Gastrocnemius medialis (tissue), 4 donors: ENCODE measurements at regions not wholly inside any gene's neighbourhood (a gene's known extent, or its start where the extent isn't known, plus 50 kb on each side); places are given as distances from the start of the nearest gene placed in this dataset.

Experiments
- POLR2A ChIP-seq, 2 donors: fragments of 450-650 bp; IDR thresholded peaks; one replicate each; pipeline ENCODE4 v1.6.1; 2017; ENCODE audit warnings: antibody characterized with exemption in 2 of 2, mild to moderate bottlenecking in 2 of 2, moderate library complexity in 2 of 2
- TF ChIP-seq, protein P1 (sequence below), 5 experiments: fragments of 450-650 bp in 3 of 5; fragments of 200-600 bp in 2 of 5; sonication (generic) in 2 of 5; IDR thresholded peaks in 4 of 5; conservative IDR thresholded peaks in 1 of 5; 1 replicate in 4 of 5; 2 replicates in 1 of 5; pipeline ENCODE4 v1.5.1; 2016 to 2019; ENCODE audit warnings: antibody characterized with exemption in 5 of 5, mild to moderate bottlenecking in 3 of 5, moderate library complexity in 3 of 5

DNA sequence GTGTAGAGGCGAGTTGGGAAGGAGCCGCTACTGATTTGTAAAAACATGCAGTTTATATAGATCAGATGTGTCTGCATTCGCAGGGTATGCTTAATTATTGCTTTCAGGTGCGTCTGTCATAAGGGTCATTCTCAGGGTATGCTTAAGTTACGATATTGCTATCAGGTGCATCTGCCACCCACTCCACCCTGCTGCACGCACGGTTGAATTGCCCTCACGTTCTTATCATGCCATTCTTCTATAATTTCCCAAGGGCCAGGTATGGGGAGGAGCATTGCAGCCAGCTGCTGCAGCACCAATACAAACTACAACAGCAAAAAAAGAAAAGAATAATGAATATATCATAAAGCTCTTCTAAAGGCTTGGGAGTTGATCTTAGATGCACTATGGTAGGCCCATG is 230.0 kb downstream of the KBTBD8 start:
- TF ChIP-seq, protein P1, sequence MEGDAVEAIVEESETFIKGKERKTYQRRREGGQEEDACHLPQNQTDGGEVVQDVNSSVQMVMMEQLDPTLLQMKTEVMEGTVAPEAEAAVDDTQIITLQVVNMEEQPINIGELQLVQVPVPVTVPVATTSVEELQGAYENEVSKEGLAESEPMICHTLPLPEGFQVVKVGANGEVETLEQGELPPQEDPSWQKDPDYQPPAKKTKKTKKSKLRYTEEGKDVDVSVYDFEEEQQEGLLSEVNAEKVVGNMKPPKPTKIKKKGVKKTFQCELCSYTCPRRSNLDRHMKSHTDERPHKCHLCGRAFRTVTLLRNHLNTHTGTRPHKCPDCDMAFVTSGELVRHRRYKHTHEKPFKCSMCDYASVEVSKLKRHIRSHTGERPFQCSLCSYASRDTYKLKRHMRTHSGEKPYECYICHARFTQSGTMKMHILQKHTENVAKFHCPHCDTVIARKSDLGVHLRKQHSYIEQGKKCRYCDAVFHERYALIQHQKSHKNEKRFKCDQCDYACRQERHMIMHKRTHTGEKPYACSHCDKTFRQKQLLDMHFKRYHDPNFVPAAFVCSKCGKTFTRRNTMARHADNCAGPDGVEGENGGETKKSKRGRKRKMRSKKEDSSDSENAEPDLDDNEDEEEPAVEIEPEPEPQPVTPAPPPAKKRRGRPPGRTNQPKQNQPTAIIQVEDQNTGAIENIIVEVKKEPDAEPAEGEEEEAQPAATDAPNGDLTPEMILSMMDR (IDR thresholded peaks at IDR 0.05 in 4 of 5, conservative IDR thresholded peaks at IDR 0.05 in 1 of 5), result no peak
- TF ChIP-seq POLR2A (IDR thresholded peaks at IDR 0.05), result no peak
